Forelimb muscle (tissue), 1 donor: ENCODE measurements at regions not wholly inside any gene's neighbourhood (a gene's known extent, or its start where the extent isn't known, plus 50 kb on each side); places are given as distances from the start of the nearest gene placed in this dataset.
"Not testable (repeated sequence)": the region's sequence is repeated elsewhere in the genome, so short reads cannot be mapped to it uniquely, and the experiment has no call there.

ENCODE experiments used
- DNase-seq: peaks from one replicate; pipeline ENCODE4 v3.0.0-alpha.2; 2013; ENCODE audit warnings: low read depth

GRCh38 chr18:71249791-71250190, 960.9 kb downstream of the SOCS6 start:
- DNase-seq, result no peak

DNA sequence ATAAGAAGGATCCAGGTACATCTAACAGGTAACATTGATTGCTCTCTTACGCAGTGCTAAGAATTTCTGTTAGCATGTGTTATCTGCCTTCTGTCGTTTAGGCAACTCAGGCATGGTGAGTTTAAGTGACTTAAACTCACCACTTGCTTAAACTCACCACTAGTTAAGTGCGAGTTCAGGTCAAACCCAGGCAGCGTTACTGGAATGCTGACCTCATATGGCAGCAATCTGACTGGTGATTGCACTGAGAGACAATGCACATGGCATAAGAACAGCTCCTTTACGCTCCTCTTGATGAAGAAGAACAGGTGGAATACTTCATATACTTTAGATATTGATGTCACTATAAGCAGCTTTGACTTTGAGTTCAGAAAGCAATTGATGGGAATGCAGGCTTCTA, 954.1 kb downstream of the SOCS6 start:
- no peak for DNase-seq

GRCh38 chr18:71238974-71239624, 950.3 kb downstream of the SOCS6 start:
- no peak for DNase-seq

DNA sequence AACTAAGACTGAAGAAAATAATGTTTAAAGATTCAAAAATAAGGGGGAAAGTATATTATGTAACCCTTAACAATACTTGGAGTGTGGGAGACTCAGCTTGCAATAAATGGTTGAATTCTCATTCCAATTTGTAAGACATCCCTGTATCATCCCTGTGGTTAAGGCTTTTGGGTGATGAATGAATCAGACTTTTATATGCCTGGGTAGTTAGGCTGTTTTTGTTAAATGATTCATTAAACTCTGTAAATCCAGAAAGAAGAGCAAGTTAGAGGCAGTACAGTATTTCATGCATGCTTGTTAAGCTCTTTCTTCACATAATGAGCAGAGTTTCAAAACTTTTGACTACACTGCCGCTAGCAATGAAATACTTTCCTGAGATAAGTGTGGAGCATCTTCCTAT, 948.8 kb downstream of the SOCS6 start:
- no peak for DNase-seq

- DNase-seq, result no peak
Measured at GRCh38 chr18:71233177-71233576, 944.3 kb downstream of the SOCS6 start.

- DNase-seq, result no peak
Measured at GRCh38 chr18:71223486-71223885, 934.6 kb downstream of the SOCS6 start.

DNA sequence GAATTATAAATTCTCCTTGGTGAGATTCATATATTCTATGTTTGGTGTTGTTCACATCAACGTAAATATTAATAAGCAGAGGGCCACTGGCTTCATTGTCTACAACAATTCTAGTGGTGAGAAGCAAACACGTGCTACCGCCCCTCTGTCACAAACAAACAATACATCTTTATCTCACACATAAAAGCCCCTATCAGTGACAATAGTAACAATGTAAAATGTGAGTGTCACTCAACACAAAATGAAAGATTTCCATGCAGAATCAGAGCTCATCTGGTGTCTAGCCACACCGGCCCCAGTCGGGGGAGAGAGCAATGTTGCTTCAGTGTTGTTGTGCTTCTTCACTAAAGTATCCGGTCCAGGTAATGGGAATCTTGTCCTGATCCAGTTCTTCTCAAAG, 932.6 kb downstream of the SOCS6 start:
- no peak for DNase-seq

DNA sequence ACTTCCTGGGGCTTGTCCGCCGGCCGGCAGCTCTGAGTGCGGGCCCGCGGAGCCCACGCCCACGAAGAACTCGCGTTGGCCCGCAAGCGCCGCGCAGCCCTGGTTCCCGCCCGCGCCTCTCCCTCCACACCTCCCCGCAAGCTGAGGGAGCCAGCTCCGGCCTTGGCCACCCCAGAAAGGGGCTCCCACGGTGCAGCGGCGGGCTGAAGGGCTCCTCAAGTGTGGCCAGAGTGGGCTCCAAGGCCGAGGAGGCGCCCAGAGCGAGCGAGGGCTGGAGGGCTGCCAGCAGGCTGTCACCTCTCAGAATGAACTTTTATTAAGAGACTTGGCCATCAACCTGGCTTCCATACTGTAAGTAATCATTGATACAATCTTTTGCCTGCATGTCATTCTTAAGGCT, 923.9 kb downstream of the SOCS6 start:
- DNase-seq, result not testable (repeated sequence)

GRCh38 chr18:71212222-71212621, 923.4 kb downstream of the SOCS6 start:
- no peak for DNase-seq

GRCh38 chr18:71209944-71210343, 921.1 kb downstream of the SOCS6 start:
- DNase-seq, result no peak

GRCh38 chr18:71194438-71194837, 905.6 kb downstream of the SOCS6 start:
- DNase-seq, result no peak

DNA sequence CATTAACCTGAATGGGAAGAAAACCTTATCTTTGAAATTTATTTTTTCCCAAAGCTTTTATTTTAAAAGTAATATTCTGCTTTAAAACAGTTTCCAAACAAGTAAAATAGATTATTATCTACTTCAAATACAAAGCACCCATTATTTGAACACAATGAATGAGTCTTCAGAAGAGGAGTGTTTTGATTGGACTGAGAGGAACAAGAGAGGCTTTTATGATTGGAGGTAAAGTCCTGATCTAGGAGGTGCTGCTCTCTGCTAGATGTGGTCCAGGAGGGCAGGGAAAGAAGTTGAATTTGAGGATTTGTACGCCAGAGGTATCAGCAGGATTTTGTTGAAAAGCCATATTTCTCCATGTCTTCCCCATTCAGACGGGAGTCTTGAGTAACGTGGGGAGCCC, 900.7 kb downstream of the SOCS6 start:
- DNase-seq, result no peak

DNA sequence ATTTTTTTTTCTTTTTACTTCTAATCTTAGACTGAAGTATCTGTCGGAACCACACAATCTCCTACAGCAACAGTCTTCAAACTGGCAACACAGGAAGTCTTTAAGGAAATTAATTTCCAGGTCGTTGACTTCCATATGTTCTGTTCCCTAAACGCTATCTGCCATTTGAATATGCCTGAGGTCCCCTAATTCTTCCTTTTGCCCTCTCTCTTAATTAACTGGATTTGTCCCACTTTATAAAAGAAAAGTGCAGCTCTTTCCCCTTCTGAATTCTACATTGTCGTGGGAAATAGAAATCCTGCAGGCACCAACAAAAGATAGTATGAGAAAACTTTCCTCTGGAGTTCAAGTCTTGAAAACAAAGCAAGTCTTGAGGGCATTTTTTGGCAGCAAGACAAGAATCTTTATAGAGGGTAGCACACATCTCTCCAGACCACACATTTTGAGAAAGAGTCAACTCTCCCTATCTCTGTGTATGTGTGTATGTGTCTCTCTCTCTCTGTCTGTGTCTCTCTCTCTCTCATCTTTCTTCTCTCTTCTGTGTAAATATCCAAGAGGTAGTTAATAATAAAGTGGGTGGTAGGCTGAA, 879.8 kb downstream of the SOCS6 start:
- DNase-seq, result no peak

DNA sequence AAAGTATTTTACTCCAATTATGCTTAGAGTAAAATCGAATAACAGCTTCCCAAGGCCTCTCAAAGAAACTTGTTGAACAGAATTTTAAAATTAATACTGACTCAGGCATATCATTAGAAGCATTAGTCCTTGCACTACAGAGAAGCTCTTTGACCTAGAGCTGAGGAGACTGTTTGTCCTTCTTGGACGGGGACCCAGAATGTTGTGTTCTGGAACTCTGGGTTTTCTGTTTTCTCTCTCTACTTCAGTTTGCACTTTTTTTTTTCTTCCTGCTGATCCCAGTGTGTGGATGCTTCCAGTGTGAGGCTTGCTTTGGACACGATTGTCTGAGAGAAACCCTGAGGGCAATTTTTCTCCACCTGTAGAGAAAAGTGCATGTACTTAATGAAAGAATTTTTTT, 847.6 kb downstream of the SOCS6 start:
- DNase-seq, result no peak

GRCh38 chr18:71134122-71134521, 845.3 kb downstream of the SOCS6 start:
- DNase-seq, result no peak

DNA sequence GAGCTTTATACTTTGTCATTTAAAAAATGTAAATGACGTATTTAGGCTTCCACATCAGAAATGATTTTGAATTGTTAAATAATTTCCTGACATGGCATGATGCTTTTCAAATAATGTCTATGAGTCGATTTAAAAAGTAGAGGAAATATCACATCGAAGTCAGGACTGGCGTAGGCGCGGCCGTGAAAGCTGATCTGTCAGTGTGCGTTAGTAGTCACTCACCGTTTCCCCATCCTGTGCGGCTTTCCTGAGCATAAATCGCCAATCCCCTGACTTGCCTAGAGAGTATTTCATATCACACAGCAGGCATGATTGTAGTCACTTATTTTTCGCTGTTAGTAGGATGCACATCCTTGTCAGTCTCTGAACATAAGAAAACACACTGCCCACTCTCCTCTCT, 843.1 kb downstream of the SOCS6 start:
- no peak for DNase-seq

- no peak for DNase-seq
Measured at GRCh38 chr18:71130351-71130750, 841.5 kb downstream of the SOCS6 start.

DNA sequence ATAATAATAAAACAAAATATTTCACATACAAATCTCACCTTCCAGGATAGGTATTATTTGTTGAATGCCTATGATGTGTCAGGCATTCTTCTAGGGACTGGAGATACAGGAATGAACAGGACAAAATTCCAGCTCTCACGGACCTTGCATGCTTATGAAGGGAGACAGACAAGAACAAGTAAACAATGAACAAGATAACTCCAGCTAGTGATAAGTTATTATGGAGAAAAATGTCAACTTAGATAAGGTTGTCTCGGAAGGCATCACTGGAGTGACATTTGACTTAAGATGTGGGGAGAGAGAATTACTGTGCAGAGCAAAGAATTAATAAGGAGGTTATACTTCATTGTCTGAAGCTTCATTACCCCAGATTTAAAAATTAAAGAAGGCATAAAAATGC, 836.7 kb downstream of the SOCS6 start:
- DNase-seq, result no peak

GRCh38 chr18:71116535-71116934, 827.7 kb downstream of the SOCS6 start:
- no peak for DNase-seq

- DNase-seq, result no peak
Measured at GRCh38 chr18:71115261-71115660, 826.4 kb downstream of the SOCS6 start.

GRCh38 chr18:71114550-71115210, 825.8 kb downstream of the SOCS6 start:
- no peak for DNase-seq

- DNase-seq, result no peak
Measured at GRCh38 chr18:71107244-71107643, 818.4 kb downstream of the SOCS6 start.

- DNase-seq, result no peak
Measured at GRCh38 chr18:71106701-71107100, 817.9 kb downstream of the SOCS6 start.
